ENCODE measurements at regions not wholly inside any gene's neighbourhood (a gene's known extent, or its start where the extent isn't known, plus 50 kb on each side); places are given as distances from the start of the nearest gene placed in this dataset.
A peak's percentile ranks its signal among the peaks of the same experiment; 100 is the strongest.

DNA sequence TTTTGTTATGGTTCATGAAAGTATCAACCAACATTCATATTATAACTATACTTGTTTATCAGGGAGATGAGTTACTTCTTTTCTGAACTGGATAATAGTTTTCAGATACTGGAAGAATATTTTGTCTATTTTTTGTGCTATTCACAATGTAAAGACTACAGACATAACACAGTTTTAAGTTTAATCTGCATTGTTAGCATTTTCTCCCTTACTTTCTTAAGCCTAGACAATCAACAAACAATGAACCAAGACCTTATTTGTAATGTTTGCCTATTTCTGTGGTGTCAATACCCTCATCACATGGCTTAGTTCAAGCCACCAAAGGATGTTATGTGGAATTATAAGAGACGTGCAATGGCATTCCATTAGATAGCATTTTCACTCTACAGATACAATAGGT, 119.5 kb downstream of the CAVIN4 start:
- no peak for DNase-seq (ENCODE audit: low read depth, low spot score)
- TF ChIP-seq, protein P1, sequence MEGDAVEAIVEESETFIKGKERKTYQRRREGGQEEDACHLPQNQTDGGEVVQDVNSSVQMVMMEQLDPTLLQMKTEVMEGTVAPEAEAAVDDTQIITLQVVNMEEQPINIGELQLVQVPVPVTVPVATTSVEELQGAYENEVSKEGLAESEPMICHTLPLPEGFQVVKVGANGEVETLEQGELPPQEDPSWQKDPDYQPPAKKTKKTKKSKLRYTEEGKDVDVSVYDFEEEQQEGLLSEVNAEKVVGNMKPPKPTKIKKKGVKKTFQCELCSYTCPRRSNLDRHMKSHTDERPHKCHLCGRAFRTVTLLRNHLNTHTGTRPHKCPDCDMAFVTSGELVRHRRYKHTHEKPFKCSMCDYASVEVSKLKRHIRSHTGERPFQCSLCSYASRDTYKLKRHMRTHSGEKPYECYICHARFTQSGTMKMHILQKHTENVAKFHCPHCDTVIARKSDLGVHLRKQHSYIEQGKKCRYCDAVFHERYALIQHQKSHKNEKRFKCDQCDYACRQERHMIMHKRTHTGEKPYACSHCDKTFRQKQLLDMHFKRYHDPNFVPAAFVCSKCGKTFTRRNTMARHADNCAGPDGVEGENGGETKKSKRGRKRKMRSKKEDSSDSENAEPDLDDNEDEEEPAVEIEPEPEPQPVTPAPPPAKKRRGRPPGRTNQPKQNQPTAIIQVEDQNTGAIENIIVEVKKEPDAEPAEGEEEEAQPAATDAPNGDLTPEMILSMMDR (IDR thresholded peaks at IDR 0.05; ENCODE audit: insufficient read depth, low read length, missing control alignments), result no peak
- CTCF ChIA-PET, result no interaction called here
- no peak overlapping the region for H3K4me3 ChIP-seq (ENCODE audit: low read depth, low read length)
- POLR2A ChIA-PET, result no interaction called here

DNA sequence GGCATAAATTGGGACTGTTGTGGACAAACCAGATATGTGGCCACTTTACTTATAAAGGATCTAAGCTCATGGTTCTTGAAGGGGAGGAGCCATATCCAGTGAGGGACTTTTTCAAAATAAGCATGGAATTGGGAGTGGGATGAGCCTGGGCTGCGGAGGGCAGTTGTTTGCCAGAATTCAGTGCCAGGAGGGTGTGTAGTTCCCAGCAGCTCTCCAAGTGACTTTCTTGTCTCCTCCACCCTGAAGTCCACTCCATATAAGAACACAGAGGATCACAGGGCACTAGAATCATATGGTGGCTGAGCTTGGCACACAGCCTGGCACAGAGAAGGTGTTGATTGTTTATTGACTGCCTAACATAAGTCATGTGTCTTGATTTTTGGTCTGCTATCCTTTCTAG, 121.1 kb downstream of the CAVIN4 start:
- no peak overlapping the region for H3K4me3 ChIP-seq (ENCODE audit: low read depth, low read length)
- TF ChIP-seq, protein P1 (IDR thresholded peaks at IDR 0.05; ENCODE audit: insufficient read depth, low read length, missing control alignments), result no peak
- ChIA-PET CTCF (interaction anchor here (3.1 to 3.6 kb wide), 2 partner anchors 15 to 613 kb away, joined by 12 to 13 read pairs; no protein-coding TSS in a partner anchor), POLR2A (no interaction called here)
- DNase-seq (ENCODE audit: low read depth, low spot score), result no peak

DNA sequence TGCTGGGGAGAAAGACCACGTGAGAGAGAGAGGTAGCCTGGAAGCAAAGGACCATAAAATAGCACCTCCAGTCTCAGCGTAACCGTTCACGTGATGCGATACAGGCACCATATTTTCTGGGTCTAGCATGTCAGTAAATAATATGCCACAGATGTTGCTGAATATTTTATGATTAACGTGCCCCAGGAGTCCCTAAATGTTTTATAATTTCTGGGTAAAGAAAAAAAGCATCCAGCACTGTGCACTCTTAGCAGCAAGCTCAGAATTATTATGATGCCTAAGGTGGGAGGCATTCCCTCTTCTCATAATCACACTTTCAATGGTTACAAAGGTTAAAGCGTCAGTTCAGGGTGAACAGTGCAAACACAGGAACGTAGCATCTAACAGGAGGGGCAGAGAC, 121.8 kb downstream of the CAVIN4 start:
- H3K4me3 ChIP-seq (ENCODE audit: low read depth, low read length), result no peak overlapping the region
- ChIA-PET POLR2A (no interaction called here), CTCF (interaction anchor here (3.1 to 3.6 kb wide), 2 partner anchors 14 to 612 kb away, joined by 12 to 13 read pairs; no protein-coding TSS in a partner anchor)
- TF ChIP-seq, protein P1 (IDR thresholded peaks at IDR 0.05; ENCODE audit: insufficient read depth, low read length, missing control alignments), result no peak
- no peak for DNase-seq (ENCODE audit: low read depth, low spot score)

DNA sequence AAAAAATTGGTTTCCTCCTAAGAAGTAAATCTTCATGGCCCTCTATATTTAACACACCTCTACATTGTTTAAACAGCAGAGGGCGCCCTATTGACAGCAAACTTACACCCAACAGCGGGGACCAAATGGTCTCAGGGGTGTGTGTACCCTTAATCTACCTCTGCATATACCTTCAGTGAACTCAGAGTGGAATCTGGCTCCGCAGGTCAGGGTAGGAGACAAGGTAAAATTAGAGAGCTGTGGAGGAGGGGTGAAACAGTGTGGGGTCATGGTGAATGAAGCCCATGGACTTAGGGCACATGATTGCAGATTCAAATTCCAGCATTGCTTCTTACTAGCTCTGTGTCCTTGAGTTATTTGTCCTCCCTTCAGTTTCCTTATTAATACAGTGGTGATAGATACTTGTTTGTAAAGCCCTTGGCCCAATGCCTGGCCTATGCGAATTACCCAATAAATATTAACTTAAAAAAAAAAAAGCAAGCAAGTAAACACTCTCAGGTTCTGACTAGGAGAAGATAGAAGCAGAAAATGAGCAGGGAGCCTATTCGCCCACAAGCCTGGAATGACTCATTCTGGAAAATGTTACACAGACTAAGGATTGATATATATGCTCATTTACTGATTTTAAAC, 122.9 kb downstream of the CAVIN4 start:
- DNase-seq (ENCODE audit: low read depth, low spot score), result no peak
- ChIA-PET CTCF (interaction anchor here (0.6 to 3.6 kb wide), 4 partner anchors 13 to 612 kb away, joined by 3 to 13 read pairs (median 8); no protein-coding TSS in a partner anchor), POLR2A (no interaction called here)
- H3K4me3 ChIP-seq (ENCODE audit: low read depth, low read length), result no peak overlapping the region
- TF ChIP-seq, protein P1 (IDR thresholded peaks at IDR 0.05; ENCODE audit: insufficient read depth, low read length, missing control alignments), result no peak

DNA sequence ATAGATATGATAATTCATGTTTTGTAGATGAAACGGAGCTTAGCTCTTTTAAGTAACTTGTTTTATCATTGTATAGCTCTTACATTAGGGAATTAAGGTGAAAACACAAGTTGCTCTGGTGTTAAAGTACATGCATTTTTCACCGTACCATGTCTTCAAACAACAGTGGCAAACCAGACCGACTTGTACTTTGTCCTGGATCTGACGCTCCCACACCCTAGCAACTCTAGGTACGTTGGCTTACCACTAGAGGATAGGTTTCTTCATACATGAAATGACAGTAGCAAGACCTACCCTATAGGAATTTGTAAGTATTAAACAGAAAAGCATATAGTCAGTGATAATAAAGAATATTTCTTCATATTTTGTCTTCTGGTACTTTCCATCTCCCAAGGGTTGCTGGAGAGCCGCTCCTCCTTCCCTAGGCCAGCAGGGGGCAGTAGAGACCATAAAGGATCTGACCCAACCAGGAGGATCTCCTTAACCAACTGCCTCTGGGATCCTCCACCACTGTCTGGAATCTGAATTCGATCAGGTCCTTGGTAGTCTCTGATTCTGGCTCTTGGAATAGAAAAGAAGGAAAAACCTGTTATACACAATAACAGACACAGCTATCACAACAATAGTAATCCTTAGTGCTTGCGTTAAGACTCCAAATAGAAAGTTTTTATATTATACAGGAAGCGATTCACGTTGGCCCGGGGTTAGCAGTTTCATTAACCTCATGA, 136.7 kb downstream of the CAVIN4 start:
- H3K4me3 ChIP-seq (ENCODE audit: low read depth, low read length), result no peak overlapping the region
- TF ChIP-seq, protein P1 (IDR thresholded peaks at IDR 0.05; ENCODE audit: insufficient read depth, low read length, missing control alignments), result peak; percentile 87
- POLR2A ChIA-PET, result no interaction called here
- DNase-seq (ENCODE audit: low read depth, low spot score), result no peak
- CTCF ChIA-PET, result interaction anchor here (0.7 to 3.6 kb wide), 19 partner anchors 8 to 735 kb away, joined by 3 to 42 read pairs (median 4); no protein-coding TSS in a partner anchor

DNA sequence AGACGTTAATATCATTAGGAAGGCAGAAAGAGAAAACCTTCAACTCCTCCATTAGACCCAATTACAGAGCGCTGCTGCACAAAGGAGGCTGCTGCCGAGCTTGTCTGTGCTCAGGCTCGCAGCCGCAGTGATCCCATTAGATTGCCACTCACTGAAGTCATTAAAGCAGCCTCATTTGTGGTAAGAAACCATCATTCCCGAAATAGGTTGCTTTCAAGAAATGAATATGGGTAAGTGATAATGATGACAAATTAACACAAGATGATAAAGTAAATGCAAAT, 137.2 kb downstream of the CAVIN4 start:
- POLR2A ChIA-PET, result no interaction called here
- CTCF ChIA-PET, result interaction anchor here (0.7 to 3.6 kb wide), 11 partner anchors 9 to 674 kb away, joined by 3 to 42 read pairs (median 7); no protein-coding TSS in a partner anchor
- TF ChIP-seq, protein P1 (IDR thresholded peaks at IDR 0.05; ENCODE audit: insufficient read depth, low read length, missing control alignments), result no peak
- H3K4me3 ChIP-seq (ENCODE audit: low read depth, low read length), result no peak overlapping the region
- no peak for DNase-seq (ENCODE audit: low read depth, low spot score)

Measured in AG04449 (cell line).